Neuronal stem cell (in vitro differentiated cells): ENCODE measurements at regions not wholly inside any gene's neighbourhood (a gene's known extent, or its start where the extent isn't known, plus 50 kb on each side); places are given as distances from the start of the nearest gene placed in this dataset.

Source experiments
- DNase-seq: peaks from one replicate; pipeline ENCODE4 v3.0.0-alpha.2; 2013; ENCODE audit warnings: low spot score
- H2AFZ ChIP-seq: one replicate; pipeline ENCODE4 v1.6.1; 2013; ENCODE audit warnings: mild to moderate bottlenecking, low read length, inconsistent platforms
- H2AK5ac ChIP-seq: 2 replicates; pipeline ENCODE4 v1.6.1; 2013; ENCODE audit warnings: low read depth, mild to moderate bottlenecking, inconsistent platforms, low read length, moderate library complexity, mixed read lengths
- H2BK120ac ChIP-seq: 2 replicates; pipeline ENCODE4 v1.6.1; 2013; ENCODE audit warnings: low read depth, mild to moderate bottlenecking, inconsistent platforms, low read length, moderate library complexity, mixed read lengths
- H2BK12ac ChIP-seq: one replicate; pipeline ENCODE4 v1.6.1; 2013; ENCODE audit warnings: low read length, inconsistent platforms
- H2BK15ac ChIP-seq: 2 replicates; pipeline ENCODE4 v1.6.1; 2013; ENCODE audit warnings: mild to moderate bottlenecking, low read length, inconsistent platforms, mixed read lengths
- H2BK5ac ChIP-seq: one replicate; pipeline ENCODE4 v1.6.1; 2013; ENCODE audit warnings: inconsistent platforms, mild to moderate bottlenecking, low read length, moderate library complexity
- H3K14ac ChIP-seq: one replicate; pipeline ENCODE4 v1.6.1; 2013; ENCODE audit warnings: low read length, inconsistent platforms
- H3K18ac ChIP-seq: 2 replicates; pipeline ENCODE4 v1.6.1; 2013; ENCODE audit warnings: low read length, inconsistent platforms
- H3K23ac ChIP-seq: 2 replicates; pipeline ENCODE4 v1.6.1; 2013; ENCODE audit warnings: low read depth, mild to moderate bottlenecking, mixed read lengths, low read length, inconsistent platforms; ENCODE audit not compliant: poor library complexity
- H3K27ac ChIP-seq: replicated peaks from 3 replicates; pipeline ENCODE4 v1.5.1; 2013; ENCODE audit warnings: low read length, inconsistent platforms
- H3K27me3 ChIP-seq, 3 experiments: 2 replicates each; pipeline ENCODE4 v1.6.1; 2013; ENCODE audit warnings: low read length in 3 of 3, mild to moderate bottlenecking in 2 of 3, inconsistent platforms in 1 of 3, low read depth in 1 of 3, mixed read lengths in 1 of 3, moderate library complexity in 1 of 3; ENCODE audit not compliant: control insufficient read depth in 3 of 3, insufficient read depth in 3 of 3
- H3K36me3 ChIP-seq, 2 donors: replicated peaks in 1 of 2; 2 replicates each; pipeline ENCODE4 v1.6.1; 2013; ENCODE audit warnings: low read length in 2 of 2; ENCODE audit not compliant: control insufficient read depth in 2 of 2, insufficient read depth in 2 of 2
- H3K4ac ChIP-seq: 2 replicates; pipeline ENCODE4 v1.6.1; 2013; ENCODE audit warnings: inconsistent platforms, mild to moderate bottlenecking, low read length, moderate library complexity
- H3K4me1 ChIP-seq, 2 donors: 1 replicate in 1 of 2; 2 replicates in 1 of 2; pipeline ENCODE4 v1.6.1; 2013; ENCODE audit warnings: low read length in 2 of 2, low read depth in 1 of 2; ENCODE audit not compliant: control insufficient read depth in 2 of 2, insufficient read depth in 1 of 2
- H3K4me2 ChIP-seq: one replicate; pipeline ENCODE4 v1.6.1; 2013; ENCODE audit warnings: mild to moderate bottlenecking, low read length, inconsistent platforms; ENCODE audit not compliant: insufficient read depth, poor library complexity, severe bottlenecking
- H3K4me3 ChIP-seq, 2 donors: 2 replicates each; pipeline ENCODE4 v1.5.1; 2013; ENCODE audit warnings: low read length in 2 of 2, mild to moderate bottlenecking in 2 of 2, inconsistent platforms in 1 of 2, moderate library complexity in 1 of 2
- H3K79me1 ChIP-seq: one replicate; pipeline ENCODE4 v1.6.1; 2013; ENCODE audit warnings: low read depth, mild to moderate bottlenecking, inconsistent platforms, low read length, moderate library complexity
- H3K9ac ChIP-seq: one replicate; pipeline ENCODE4 v1.6.1; 2013; ENCODE audit warnings: mild to moderate bottlenecking, low read depth, low read length, inconsistent platforms; ENCODE audit not compliant: poor library complexity
- H3K9me3 ChIP-seq, 2 donors: replicated peaks in 1 of 2; 2 replicates each; pipeline versions ENCODE3 to v1.6.1; 2013; ENCODE audit warnings: low read length in 2 of 2, mild to moderate bottlenecking in 2 of 2, inconsistent platforms in 1 of 2, low read depth in 1 of 2, mixed read lengths in 1 of 2, moderate library complexity in 1 of 2; ENCODE audit not compliant: control insufficient read depth in 2 of 2, insufficient read depth in 1 of 2
- H4K8ac ChIP-seq: one replicate; pipeline ENCODE4 v1.6.1; 2013; ENCODE audit warnings: low read depth, mild to moderate bottlenecking, inconsistent platforms, low read length, moderate library complexity
- H4K91ac ChIP-seq: one replicate; pipeline ENCODE4 v1.6.1; 2013; ENCODE audit warnings: low read length, low read depth, mild to moderate bottlenecking, inconsistent platforms; ENCODE audit not compliant: poor library complexity
- WGBS, 2 donors: extraction: QIAGEN DNeasy Blood & Tissue Kit; methylation state at CpG; one replicate each; pipeline ENCODE4 v1.1.7; 2013; ENCODE audit warnings: missing lambda C conversion rate in 2 of 2, mixed read lengths in 1 of 2; ENCODE audit not compliant: insufficient read length in 2 of 2, insufficient replicate concordance in 1 of 2; ENCODE audit errors: extremely low coverage in 2 of 2; 5-methylcytosine and 5-hydroxymethylcytosine counted together

DNA sequence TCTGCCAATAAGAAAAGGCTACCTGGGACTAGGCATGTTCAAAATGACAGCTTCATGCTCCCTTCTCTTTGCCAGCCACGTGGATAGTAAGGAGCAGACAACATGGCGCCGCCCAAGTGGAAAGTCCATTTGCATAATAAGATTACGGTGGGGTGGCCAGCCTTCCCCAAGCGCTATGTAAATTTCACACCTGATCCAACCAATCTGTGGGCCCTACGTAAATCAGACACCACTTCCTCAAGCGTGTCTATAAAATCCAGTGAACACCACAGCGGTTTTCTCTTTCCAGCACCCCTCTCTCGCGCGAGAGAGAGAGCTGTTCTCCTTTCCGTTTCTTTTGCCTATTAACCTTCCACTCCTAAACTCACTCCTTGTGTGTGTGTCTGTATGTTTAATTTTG, 140.3 kb upstream of the ERCC4 start:
- Histone ChIP-seq H2BK12ac (no peak overlapping the region), H3K14ac (no peak overlapping the region), H3K4me3 (no peak overlapping the region), H2AK5ac (no peak overlapping the region), H3K4me1 (no peaks in the 10 kb centered on the region), H3K27me3 (no peaks in the 10 kb centered on the region), H4K91ac (no peak overlapping the region), H3K4ac (no peak overlapping the region), H2BK120ac (no peak overlapping the region), H3K79me1 (no peaks in the 10 kb centered on the region), H3K9me3 (no peaks in the 10 kb centered on the region), H2AFZ (no peak overlapping the region), H3K23ac (no peak overlapping the region), H3K27ac (no peak overlapping the region), H2BK5ac (no peak overlapping the region), H3K9ac (no peak overlapping the region), H3K36me3 (no peaks in the 10 kb centered on the region), H3K18ac (no peak overlapping the region), H4K8ac (no peak overlapping the region), H3K4me2 (no peak overlapping the region), H2BK15ac (no peak overlapping the region)
- WGBS, 2 donors = no CpG with 5 or more reads among the region's 12 CpGs
- no peak for DNase-seq

- H3K79me1 ChIP-seq = no peaks in the 10 kb centered on the region
- no peak overlapping the region for H3K18ac ChIP-seq
- no peak overlapping the region for H3K4ac ChIP-seq
- no peak overlapping the region for H2AFZ ChIP-seq
- H3K27me3 ChIP-seq = no peaks in the 10 kb centered on the region
- no peak overlapping the region for H2BK120ac ChIP-seq
- H3K14ac ChIP-seq = no peak overlapping the region
- H2BK5ac ChIP-seq = no peak overlapping the region
- H3K9ac ChIP-seq = no peak overlapping the region
- DNase-seq = no peak
- no peaks in the 10 kb centered on the region for H3K4me1 ChIP-seq
- H3K36me3 ChIP-seq = no peaks in the 10 kb centered on the region
- H3K4me3 ChIP-seq = no peak overlapping the region
- H2BK15ac ChIP-seq = no peak overlapping the region
- H2BK12ac ChIP-seq = no peak overlapping the region
- no peak overlapping the region for H3K4me2 ChIP-seq
- no peaks in the 10 kb centered on the region for H3K9me3 ChIP-seq
- no peak overlapping the region for H4K8ac ChIP-seq
- no peak overlapping the region for H4K91ac ChIP-seq
- H3K23ac ChIP-seq = no peak overlapping the region
- no CpG with 5 or more reads among the region's 7 CpGs for WGBS, 2 donors
- no peak overlapping the region for H2AK5ac ChIP-seq
- H3K27ac ChIP-seq = no peak overlapping the region
These were observed 139.4 kb upstream of the ERCC4 start for GRCh38 chr16:13780406-13781168.

GRCh38 chr16:13781169-13781564, 138.8 kb upstream of the ERCC4 start:
- no peaks in the 10 kb centered on the region for H3K36me3 ChIP-seq
- no peak overlapping the region for H2BK120ac ChIP-seq
- no peaks in the 10 kb centered on the region for H3K27me3 ChIP-seq
- no peaks in the 10 kb centered on the region for H3K9me3 ChIP-seq
- no peak overlapping the region for H3K9ac ChIP-seq
- no peak overlapping the region for H3K4me3 ChIP-seq
- no peak for DNase-seq
- no peak overlapping the region for H2AFZ ChIP-seq
- no peak overlapping the region for H2AK5ac ChIP-seq
- H4K91ac ChIP-seq = no peak overlapping the region
- no peak overlapping the region for H3K4me2 ChIP-seq
- H3K27ac ChIP-seq = no peak overlapping the region
- H3K4me1 ChIP-seq = no peaks in the 10 kb centered on the region
- H2BK12ac ChIP-seq = no peak overlapping the region
- no peak overlapping the region for H2BK5ac ChIP-seq
- H3K18ac ChIP-seq = no peak overlapping the region
- no peak overlapping the region for H4K8ac ChIP-seq
- no peak overlapping the region for H3K23ac ChIP-seq
- no peaks in the 10 kb centered on the region for H3K79me1 ChIP-seq
- no peak overlapping the region for H3K4ac ChIP-seq
- no CpG with 5 or more reads among the region's 7 CpGs for WGBS, 2 donors
- H3K14ac ChIP-seq = no peak overlapping the region
- no peak overlapping the region for H2BK15ac ChIP-seq

DNA sequence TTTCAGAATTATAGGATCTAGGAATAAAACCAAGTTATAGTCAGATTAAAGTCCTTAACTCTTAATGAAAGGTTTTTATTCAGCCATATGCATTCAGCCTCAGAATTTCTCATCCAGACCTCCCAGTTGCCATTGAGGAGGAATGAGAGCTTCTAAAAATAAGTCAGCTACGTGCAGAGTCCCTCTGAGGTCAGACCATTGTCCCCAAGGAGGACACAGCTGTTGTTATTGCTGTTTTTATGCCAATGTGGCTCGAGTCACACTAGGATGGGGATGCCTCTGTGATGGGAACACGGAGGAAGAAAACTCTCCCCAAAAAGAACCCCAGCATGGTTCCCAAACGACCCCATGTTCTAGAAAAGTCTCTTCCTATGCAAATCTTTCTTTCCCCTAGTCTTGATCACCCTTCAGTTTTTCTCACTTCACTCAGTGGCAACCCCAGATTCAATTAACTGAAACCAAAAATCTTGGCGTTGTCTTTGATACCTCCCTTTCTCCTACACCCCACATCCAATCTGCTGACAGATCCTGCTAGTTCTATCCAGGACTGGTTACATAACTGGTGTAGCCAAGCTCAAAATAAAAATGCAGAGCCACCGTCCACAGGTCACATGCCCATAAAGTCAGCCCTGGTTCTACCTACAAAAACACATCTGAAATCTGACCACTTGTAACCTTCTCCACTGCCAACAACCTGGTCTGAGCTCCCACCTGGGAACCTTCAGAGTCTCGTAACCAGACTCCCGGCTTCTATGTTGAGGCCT, 138.2 kb upstream of the ERCC4 start:
- whole genome bisulfite sequencing, 2 donors = no CpG with 5 or more reads among the region's 8 CpGs
- H4K8ac ChIP-seq = no peak overlapping the region
- no peak overlapping the region for H3K27ac ChIP-seq
- H3K23ac ChIP-seq = no peak overlapping the region
- no peaks in the 10 kb centered on the region for H3K79me1 ChIP-seq
- H2BK15ac ChIP-seq = no peak overlapping the region
- no peak overlapping the region for H3K4ac ChIP-seq
- H3K4me2 ChIP-seq = no peak overlapping the region
- no peak overlapping the region for H2AK5ac ChIP-seq
- H3K4me1 ChIP-seq = no peaks in the 10 kb centered on the region
- DNase-seq = no peak
- no peaks in the 10 kb centered on the region for H3K9me3 ChIP-seq
- no peak overlapping the region for H3K9ac ChIP-seq
- no peak overlapping the region for H2BK120ac ChIP-seq
- H2BK5ac ChIP-seq = no peak overlapping the region
- H2AFZ ChIP-seq = no peak overlapping the region
- no peak overlapping the region for H3K18ac ChIP-seq
- no peaks in the 10 kb centered on the region for H3K27me3 ChIP-seq
- no peak overlapping the region for H2BK12ac ChIP-seq
- no peak overlapping the region for H3K4me3 ChIP-seq
- H3K14ac ChIP-seq = no peak overlapping the region
- H4K91ac ChIP-seq = no peak overlapping the region
- no peaks in the 10 kb centered on the region for H3K36me3 ChIP-seq
